ENCODE measurements at regions not wholly inside any gene's neighbourhood (a gene's known extent, or its start where the extent isn't known, plus 50 kb on each side); places are given as distances from the start of the nearest gene placed in this dataset.

DNA sequence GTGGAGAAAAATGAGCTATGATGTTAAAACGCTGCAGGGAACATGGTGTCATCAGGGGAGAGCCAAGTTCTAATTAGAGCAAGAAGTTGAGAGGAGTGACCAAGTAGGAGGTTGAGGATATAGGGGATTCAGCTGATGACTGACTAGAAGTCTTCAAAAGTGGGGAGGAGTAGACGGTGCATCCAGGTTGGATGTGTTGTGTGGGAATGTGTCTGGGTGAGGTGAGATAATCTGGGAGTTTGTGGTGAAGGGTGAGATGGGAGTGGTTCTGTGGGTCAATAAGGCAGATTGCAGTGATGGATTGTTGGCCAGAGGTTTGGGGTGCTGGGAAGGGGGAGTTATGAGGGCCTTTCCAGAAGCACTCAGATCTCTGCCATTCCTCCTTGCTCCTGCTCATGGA, 72.0 kb upstream of the IRF2BP2 start:
- H3K9me3 ChIP-seq (ENCODE audit: low read depth, low read length, poor library complexity, severe bottlenecking): no peaks in the 10 kb centered on the region
- no peaks in the 10 kb centered on the region for H3K27me3 ChIP-seq (replicated peaks; ENCODE audit: insufficient read depth, low read depth, low read length, poor library complexity)
- no peak overlapping the region for H3K27ac ChIP-seq (ENCODE audit: low read depth, low read length, poor library complexity, severe bottlenecking)
- no peak for DNase-seq (ENCODE audit: low spot score)
- H3K36me3 ChIP-seq (ENCODE audit: insufficient read depth, low read length, poor library complexity, severe bottlenecking): no peaks in the 10 kb centered on the region
- ChIA-PET CTCF (no interaction called here), POLR2A (ENCODE audit: low non-redundant PET) (no interaction called here)
- intact Hi-C loops (cut with micrococcal nuclease; ENCODE audit: unreplicated experiment): no loop called here
- H3K4me3 ChIP-seq (ENCODE audit: low read depth, low read length, poor library complexity, severe bottlenecking): no peak overlapping the region
- TF ChIP-seq, protein P1, sequence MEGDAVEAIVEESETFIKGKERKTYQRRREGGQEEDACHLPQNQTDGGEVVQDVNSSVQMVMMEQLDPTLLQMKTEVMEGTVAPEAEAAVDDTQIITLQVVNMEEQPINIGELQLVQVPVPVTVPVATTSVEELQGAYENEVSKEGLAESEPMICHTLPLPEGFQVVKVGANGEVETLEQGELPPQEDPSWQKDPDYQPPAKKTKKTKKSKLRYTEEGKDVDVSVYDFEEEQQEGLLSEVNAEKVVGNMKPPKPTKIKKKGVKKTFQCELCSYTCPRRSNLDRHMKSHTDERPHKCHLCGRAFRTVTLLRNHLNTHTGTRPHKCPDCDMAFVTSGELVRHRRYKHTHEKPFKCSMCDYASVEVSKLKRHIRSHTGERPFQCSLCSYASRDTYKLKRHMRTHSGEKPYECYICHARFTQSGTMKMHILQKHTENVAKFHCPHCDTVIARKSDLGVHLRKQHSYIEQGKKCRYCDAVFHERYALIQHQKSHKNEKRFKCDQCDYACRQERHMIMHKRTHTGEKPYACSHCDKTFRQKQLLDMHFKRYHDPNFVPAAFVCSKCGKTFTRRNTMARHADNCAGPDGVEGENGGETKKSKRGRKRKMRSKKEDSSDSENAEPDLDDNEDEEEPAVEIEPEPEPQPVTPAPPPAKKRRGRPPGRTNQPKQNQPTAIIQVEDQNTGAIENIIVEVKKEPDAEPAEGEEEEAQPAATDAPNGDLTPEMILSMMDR (conservative IDR thresholded peaks at IDR 0.05; ENCODE audit: low read depth, low read length): no peak
- no peak for TF ChIP-seq EZH2 (IDR thresholded peaks at IDR 0.05; ENCODE audit: borderline replicate concordance, low read depth, low read length, poor library complexity, severe bottlenecking)
- H3K4me1 ChIP-seq (ENCODE audit: insufficient read depth, low read length, poor library complexity, severe bottlenecking): no peaks in the 10 kb centered on the region
- BruUV-seq (replicated peaks): no TSS peak

DNA sequence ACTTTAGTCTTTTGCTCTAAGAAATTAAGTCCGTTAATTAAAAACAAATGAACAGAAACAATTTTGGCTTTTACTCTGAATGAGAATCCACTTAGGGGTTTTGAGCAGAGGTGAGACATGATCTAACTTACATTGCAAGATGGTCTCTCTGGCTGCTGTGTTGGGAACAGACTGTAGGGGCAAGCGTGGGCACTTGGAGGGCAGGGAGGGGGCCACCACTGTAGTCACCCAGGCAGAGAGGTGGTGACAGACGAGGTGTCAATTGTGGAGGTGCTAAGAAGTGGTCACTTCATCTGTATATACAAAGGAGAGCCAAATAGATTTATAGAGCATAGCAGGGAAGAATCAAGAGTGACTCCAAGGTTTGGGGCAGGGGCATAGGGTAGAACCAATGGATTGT, 71.1 kb upstream of the IRF2BP2 start:
- ChIA-PET POLR2A (ENCODE audit: low non-redundant PET) (no interaction called here), CTCF (no interaction called here)
- Histone ChIP-seq H3K27ac (ENCODE audit: low read depth, low read length, poor library complexity, severe bottlenecking) (no peak overlapping the region), H3K27me3 (replicated peaks; ENCODE audit: insufficient read depth, low read depth, low read length, poor library complexity) (no peaks in the 10 kb centered on the region), H3K4me3 (ENCODE audit: low read depth, low read length, poor library complexity, severe bottlenecking) (no peak overlapping the region), H3K9me3 (ENCODE audit: low read depth, low read length, poor library complexity, severe bottlenecking) (no peaks in the 10 kb centered on the region), H3K36me3 (ENCODE audit: insufficient read depth, low read length, poor library complexity, severe bottlenecking) (no peaks in the 10 kb centered on the region), H3K4me1 (ENCODE audit: insufficient read depth, low read length, poor library complexity, severe bottlenecking) (no peaks in the 10 kb centered on the region)
- intact Hi-C loops (cut with micrococcal nuclease; ENCODE audit: unreplicated experiment): no loop called here
- BruUV-seq (replicated peaks): no TSS peak
- DNase-seq (ENCODE audit: low spot score): no peak
- TF ChIP-seq, protein P1 (conservative IDR thresholded peaks at IDR 0.05; ENCODE audit: low read depth, low read length): no peak
- no peak for TF ChIP-seq EZH2 (IDR thresholded peaks at IDR 0.05; ENCODE audit: borderline replicate concordance, low read depth, low read length, poor library complexity, severe bottlenecking)

DNA sequence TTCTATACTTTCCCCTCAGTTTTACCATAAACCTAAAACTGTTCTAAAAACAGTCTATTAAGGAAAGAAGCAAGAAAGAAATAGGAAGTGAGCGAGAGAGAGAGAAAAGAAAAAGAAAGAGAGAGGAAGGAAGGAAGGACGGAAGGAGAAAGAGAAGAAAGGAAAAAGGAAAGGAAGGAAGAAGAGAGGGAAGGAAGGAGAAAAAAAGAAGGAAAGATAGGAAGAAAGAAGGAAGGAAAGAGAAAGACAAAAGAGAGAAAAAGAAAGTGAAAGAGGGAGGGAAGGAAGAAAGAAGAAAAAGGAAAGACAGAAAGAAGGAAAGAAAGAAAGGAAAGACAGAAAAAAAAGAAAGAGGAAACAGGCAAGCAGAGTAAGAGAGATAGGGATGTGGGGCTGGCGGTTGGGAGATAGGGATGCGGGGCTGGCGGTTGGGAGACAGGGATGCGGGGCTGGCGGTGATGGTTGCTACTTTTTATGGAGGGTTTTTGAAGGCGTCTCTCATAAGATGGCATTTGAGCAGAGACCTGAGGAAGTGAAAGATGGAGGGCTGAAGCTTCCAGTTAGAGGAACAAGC, 70.4 kb upstream of the IRF2BP2 start:
- POLR2A ChIA-PET (ENCODE audit: low non-redundant PET): no interaction called here
- CTCF ChIA-PET: no interaction called here
- Histone ChIP-seq H3K27me3 (replicated peaks; ENCODE audit: insufficient read depth, low read depth, low read length, poor library complexity) (no peaks in the 10 kb centered on the region), H3K9me3 (ENCODE audit: low read depth, low read length, poor library complexity, severe bottlenecking) (no peaks in the 10 kb centered on the region), H3K4me1 (ENCODE audit: insufficient read depth, low read length, poor library complexity, severe bottlenecking) (no peaks in the 10 kb centered on the region), H3K36me3 (ENCODE audit: insufficient read depth, low read length, poor library complexity, severe bottlenecking) (no peaks in the 10 kb centered on the region), H3K27ac (ENCODE audit: low read depth, low read length, poor library complexity, severe bottlenecking) (no peak overlapping the region), H3K4me3 (ENCODE audit: low read depth, low read length, poor library complexity, severe bottlenecking) (no peak overlapping the region)
- no peak for DNase-seq (ENCODE audit: low spot score)
- no TSS peak for BruUV-seq (replicated peaks)
- intact Hi-C loops (cut with micrococcal nuclease; ENCODE audit: unreplicated experiment): no loop called here
- TF ChIP-seq, protein P1 (conservative IDR thresholded peaks at IDR 0.05; ENCODE audit: low read depth, low read length): no peak
- no peak for TF ChIP-seq EZH2 (IDR thresholded peaks at IDR 0.05; ENCODE audit: borderline replicate concordance, low read depth, low read length, poor library complexity, severe bottlenecking)
